ENCODE measurements at regions not wholly inside any gene's neighbourhood (a gene's known extent, or its start where the extent isn't known, plus 50 kb on each side); places are given as distances from the start of the nearest gene placed in this dataset.

GRCh38 chr7:110522061-110522760, 568.7 kb upstream of the LRRN3 start:
- intact Hi-C loops (cut with DNase I; ENCODE audit: low total_unique reads) (no loop called here), in situ Hi-C loops (cut with MboI; ENCODE audit: low sequenced_read_pairs in 4 of 4) (no loop called here)
- no peaks in the 10 kb centered on the region for H3K4me1 ChIP-seq
- no peak for ATAC-seq
- H3K27ac ChIP-seq, result no peak overlapping the region
- TF ChIP-seq POLR2A (IDR thresholded peaks at IDR 0.05), result no peak
- TF ChIP-seq, protein P1, sequence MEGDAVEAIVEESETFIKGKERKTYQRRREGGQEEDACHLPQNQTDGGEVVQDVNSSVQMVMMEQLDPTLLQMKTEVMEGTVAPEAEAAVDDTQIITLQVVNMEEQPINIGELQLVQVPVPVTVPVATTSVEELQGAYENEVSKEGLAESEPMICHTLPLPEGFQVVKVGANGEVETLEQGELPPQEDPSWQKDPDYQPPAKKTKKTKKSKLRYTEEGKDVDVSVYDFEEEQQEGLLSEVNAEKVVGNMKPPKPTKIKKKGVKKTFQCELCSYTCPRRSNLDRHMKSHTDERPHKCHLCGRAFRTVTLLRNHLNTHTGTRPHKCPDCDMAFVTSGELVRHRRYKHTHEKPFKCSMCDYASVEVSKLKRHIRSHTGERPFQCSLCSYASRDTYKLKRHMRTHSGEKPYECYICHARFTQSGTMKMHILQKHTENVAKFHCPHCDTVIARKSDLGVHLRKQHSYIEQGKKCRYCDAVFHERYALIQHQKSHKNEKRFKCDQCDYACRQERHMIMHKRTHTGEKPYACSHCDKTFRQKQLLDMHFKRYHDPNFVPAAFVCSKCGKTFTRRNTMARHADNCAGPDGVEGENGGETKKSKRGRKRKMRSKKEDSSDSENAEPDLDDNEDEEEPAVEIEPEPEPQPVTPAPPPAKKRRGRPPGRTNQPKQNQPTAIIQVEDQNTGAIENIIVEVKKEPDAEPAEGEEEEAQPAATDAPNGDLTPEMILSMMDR (IDR thresholded peaks at IDR 0.05 in 4 of 5, conservative IDR thresholded peaks at IDR 0.05 in 1 of 5), result no peak
- H3K36me3 ChIP-seq, result no peaks in the 10 kb centered on the region
- H3K4me3 ChIP-seq, result no peak overlapping the region
- H3K27me3 ChIP-seq, result no peaks in the 10 kb centered on the region
- H3K9me3 ChIP-seq, result no peaks in the 10 kb centered on the region
- no peak for DNase-seq

DNA sequence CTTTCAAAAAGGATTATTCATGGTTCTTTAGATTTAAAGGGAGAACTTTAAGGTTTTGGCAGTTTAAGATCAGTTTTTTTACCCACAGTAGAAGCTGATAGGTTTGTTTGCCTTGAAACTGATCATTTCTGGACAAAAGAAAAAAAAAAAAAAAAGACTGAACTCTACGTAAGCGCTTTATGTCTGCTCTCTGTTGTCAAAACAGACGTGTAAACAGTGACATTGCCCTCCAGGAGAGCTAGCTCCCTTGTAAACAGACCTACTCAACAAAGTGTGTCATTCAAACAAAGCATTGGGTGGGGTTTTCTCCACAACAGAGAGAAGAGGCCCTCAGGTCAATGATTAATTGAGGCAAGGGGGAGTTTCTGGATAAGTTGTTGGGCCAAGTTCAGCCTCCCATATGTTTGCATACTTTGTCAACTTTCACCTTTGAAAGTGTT, 568.1 kb upstream of the LRRN3 start:
- no peak for ATAC-seq
- Histone ChIP-seq H3K27me3 (no peaks in the 10 kb centered on the region), H3K4me3 (no peak overlapping the region), H3K9me3 (no peaks in the 10 kb centered on the region), H3K36me3 (no peaks in the 10 kb centered on the region), H3K4me1 (no peaks in the 10 kb centered on the region), H3K27ac (no peak overlapping the region)
- intact Hi-C loops (cut with DNase I; ENCODE audit: low total_unique reads), result no loop called here
- no peak for DNase-seq
- in situ Hi-C loops (cut with MboI; ENCODE audit: low sequenced_read_pairs in 4 of 4), result no loop called here
- TF ChIP-seq, protein P1 (IDR thresholded peaks at IDR 0.05 in 4 of 5, conservative IDR thresholded peaks at IDR 0.05 in 1 of 5), result no peak
- TF ChIP-seq POLR2A (IDR thresholded peaks at IDR 0.05), result no peak

DNA sequence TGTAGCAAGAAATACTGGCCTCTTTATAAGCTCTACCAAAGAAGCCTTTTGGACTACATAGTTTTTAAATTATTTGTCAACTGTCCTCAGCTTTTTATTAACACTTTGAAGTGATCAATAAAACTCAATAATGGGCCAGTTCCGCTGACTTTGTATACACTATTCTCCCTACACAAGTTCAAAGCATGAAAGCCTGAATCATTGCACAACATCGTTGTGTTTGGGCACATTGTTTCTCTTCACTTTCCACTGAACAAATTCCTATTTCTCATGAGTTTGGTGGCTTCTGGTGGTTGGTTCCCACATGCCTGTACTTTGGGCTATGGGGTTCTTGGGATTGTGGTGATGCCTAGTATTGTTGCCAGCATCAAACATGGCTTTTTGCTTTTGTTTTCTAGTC, 561.8 kb upstream of the LRRN3 start:
- Histone ChIP-seq H3K27me3 (no peaks in the 10 kb centered on the region), H3K36me3 (no peaks in the 10 kb centered on the region), H3K4me3 (no peak overlapping the region), H3K27ac (no peak overlapping the region), H3K4me1 (no peaks in the 10 kb centered on the region), H3K9me3 (no peaks in the 10 kb centered on the region)
- in situ Hi-C loops (cut with MboI; ENCODE audit: low sequenced_read_pairs in 4 of 4) (no loop called here), intact Hi-C loops (cut with DNase I; ENCODE audit: low total_unique reads) (no loop called here)
- TF ChIP-seq POLR2A (IDR thresholded peaks at IDR 0.05), result no peak
- TF ChIP-seq, protein P1 (IDR thresholded peaks at IDR 0.05 in 4 of 5, conservative IDR thresholded peaks at IDR 0.05 in 1 of 5), result no peak
- no peak for DNase-seq
- no peak for ATAC-seq

DNA sequence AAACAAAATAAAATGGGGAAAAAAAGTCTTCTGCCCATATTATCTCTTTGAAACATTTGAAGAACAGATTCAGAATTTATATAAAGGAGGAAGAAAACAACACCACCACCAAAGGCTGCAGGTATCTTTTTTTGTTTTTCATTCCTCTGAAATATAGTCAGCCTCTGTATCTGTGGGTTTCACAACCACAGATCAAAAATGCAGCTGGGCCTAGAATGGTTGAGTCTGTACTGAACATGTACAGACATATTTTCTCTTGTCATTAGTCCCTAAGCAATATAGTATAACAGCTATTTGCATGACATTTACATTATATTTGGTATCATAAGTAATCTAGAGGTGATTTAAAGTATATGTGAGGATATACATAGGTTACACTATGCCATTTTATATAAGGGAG, 559.7 kb upstream of the LRRN3 start:
- Histone ChIP-seq H3K27me3 (no peaks in the 10 kb centered on the region), H3K9me3 (no peaks in the 10 kb centered on the region), H3K4me1 (no peaks in the 10 kb centered on the region), H3K36me3 (no peaks in the 10 kb centered on the region), H3K27ac (no peak overlapping the region), H3K4me3 (no peak overlapping the region)
- in situ Hi-C loops (cut with MboI; ENCODE audit: low sequenced_read_pairs in 4 of 4) (no loop called here), intact Hi-C loops (cut with DNase I; ENCODE audit: low total_unique reads) (no loop called here)
- ATAC-seq, result no peak
- no peak for DNase-seq
- no peak for TF ChIP-seq POLR2A (IDR thresholded peaks at IDR 0.05)

GRCh38 chr7:110534241-110534931, 556.5 kb upstream of the LRRN3 start:
- Histone ChIP-seq H3K27ac (no peak overlapping the region), H3K9me3 (no peaks in the 10 kb centered on the region), H3K4me1 (no peaks in the 10 kb centered on the region), H3K4me3 (no peak overlapping the region), H3K36me3 (no peaks in the 10 kb centered on the region), H3K27me3 (no peaks in the 10 kb centered on the region)
- intact Hi-C loops (cut with DNase I; ENCODE audit: low total_unique reads) (no loop called here), in situ Hi-C loops (cut with MboI; ENCODE audit: low sequenced_read_pairs in 4 of 4) (no loop called here)
- ATAC-seq (no peak), DNase-seq (no peak)
- TF ChIP-seq, protein P1 (IDR thresholded peaks at IDR 0.05 in 4 of 5, conservative IDR thresholded peaks at IDR 0.05 in 1 of 5), result no peak
- TF ChIP-seq POLR2A (IDR thresholded peaks at IDR 0.05), result no peak
